Astrocyte (in vitro differentiated cells and primary cell): ENCODE measurements at regions not wholly inside any gene's neighbourhood (a gene's known extent, or its start where the extent isn't known, plus 50 kb on each side); places are given as distances from the start of the nearest gene placed in this dataset.

Experiments used
- DNase-seq: peaks from one replicate; pipeline ENCODE4 v3.0.0-alpha.2; 2010; ENCODE audit warnings: low read depth
- FAIRE-seq: peaks from 2 replicates; lab custom pipeline; 2011; peaks lifted over from hg19 to GRCh38; lab: Jason Lieb, UNC
- H2AFZ ChIP-seq: 2 replicates; pipeline ENCODE4 v1.6.0; 2012; ENCODE audit warnings: low read depth, low read length, inconsistent platforms
- H3K27ac ChIP-seq: 2 replicates; pipeline ENCODE4 v1.5.1; 2011; ENCODE audit warnings: low read depth, low read length, inconsistent platforms
- H3K27me3 ChIP-seq: 2 replicates; pipeline ENCODE4 v1.6.0; 2011; ENCODE audit warnings: low read length, inconsistent platforms; ENCODE audit not compliant: insufficient read depth
- H3K36me3 ChIP-seq: 2 replicates; pipeline ENCODE4 v1.5.1; 2011; ENCODE audit warnings: low read length, inconsistent platforms; ENCODE audit not compliant: insufficient read depth
- H3K4me1 ChIP-seq: 2 replicates; pipeline ENCODE4 v1.5.1; 2011; ENCODE audit warnings: low read length, inconsistent platforms; ENCODE audit not compliant: insufficient read depth
- H3K4me2 ChIP-seq: 2 replicates; pipeline ENCODE4 v1.6.0; 2012; ENCODE audit warnings: low read length, inconsistent platforms
- H3K4me3 ChIP-seq: 2 replicates; pipeline ENCODE4 v1.5.1; 2011; ENCODE audit warnings: low read depth, mild to moderate bottlenecking, low read length, inconsistent platforms; ENCODE audit not compliant: insufficient read depth
- H3K79me2 ChIP-seq: 2 replicates; pipeline ENCODE4 v1.6.0; 2012; ENCODE audit warnings: mild to moderate bottlenecking, low read length, inconsistent platforms; ENCODE audit not compliant: insufficient read depth
- H3K9ac ChIP-seq: 2 replicates; pipeline ENCODE4 v1.6.0; 2012; ENCODE audit warnings: mild to moderate bottlenecking, low read length, inconsistent platforms
- H3K9me3 ChIP-seq: 2 replicates; pipeline ENCODE4 v1.5.1; 2012; ENCODE audit warnings: low read depth, mild to moderate bottlenecking, low read length, inconsistent platforms; ENCODE audit not compliant: insufficient read depth
- H4K20me1 ChIP-seq: 2 replicates; pipeline ENCODE4 v1.6.0; 2012; ENCODE audit warnings: low read length, inconsistent platforms; ENCODE audit not compliant: insufficient read depth
- H3K27ac Mint-ChIP-seq: one replicate; pipeline ENCODE4 v1.8.0; 2021; ENCODE audit warnings: mild to moderate bottlenecking, mixed read lengths; ENCODE audit not compliant: unreplicated experiment
- H3K27me3 Mint-ChIP-seq: one replicate; pipeline ENCODE4 v1.8.0; 2021; ENCODE audit warnings: low read depth, mixed read lengths; ENCODE audit not compliant: unreplicated experiment
- H3K36me3 Mint-ChIP-seq: one replicate; pipeline ENCODE4 v1.8.0; 2021; ENCODE audit warnings: low read depth, mixed read lengths; ENCODE audit not compliant: unreplicated experiment
- H3K4me1 Mint-ChIP-seq: one replicate; pipeline ENCODE4 v1.8.0; 2021; ENCODE audit warnings: low read depth, mixed read lengths; ENCODE audit not compliant: unreplicated experiment
- H3K4me3 Mint-ChIP-seq: one replicate; pipeline ENCODE4 v1.8.0; 2021; ENCODE audit warnings: mild to moderate bottlenecking, moderate library complexity, mixed read lengths; ENCODE audit not compliant: unreplicated experiment
- H3K9me3 Mint-ChIP-seq: one replicate; pipeline ENCODE4 v1.8.0; 2021; ENCODE audit warnings: mild to moderate bottlenecking, mixed read lengths; ENCODE audit not compliant: unreplicated experiment
- EZH2 ChIP-seq: IDR thresholded peaks from 2 replicates; pipeline ENCODE4 v1.6.1; 2012; ENCODE audit warnings: mild to moderate bottlenecking, low read length, inconsistent platforms; ENCODE audit not compliant: insufficient read depth
- TF ChIP-seq, protein P1 (sequence below): IDR thresholded peaks from 2 replicates; pipeline ENCODE4 v1.5.1; 2011; ENCODE audit warnings: low read depth, mild to moderate bottlenecking, inconsistent platforms, low read length, moderate library complexity; ENCODE audit not compliant: insufficient read depth

DNA sequence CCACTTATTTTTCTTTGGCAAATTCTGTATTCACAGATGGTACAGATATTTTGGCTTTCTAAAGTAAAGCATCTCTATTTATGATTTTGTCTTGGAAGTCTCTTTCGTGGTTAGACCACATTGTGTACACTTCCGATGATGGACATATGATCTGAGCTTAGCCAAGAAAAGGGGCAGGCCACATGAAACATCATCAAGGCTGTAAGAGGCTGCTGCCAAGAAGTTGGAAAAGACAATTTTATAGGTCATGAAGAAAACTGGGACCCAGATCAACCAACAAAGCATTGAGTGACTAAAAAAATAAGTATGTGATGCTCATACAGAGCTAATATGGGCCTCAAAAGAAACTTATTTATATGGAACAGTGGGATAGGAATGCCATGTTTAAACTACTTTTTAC lies 266.4 kb downstream of the HAO1 start:
- Histone ChIP-seq H3K27ac (no peak overlapping the region), H3K4me3 (no peak overlapping the region), H3K36me3 (no peaks in the 10 kb centered on the region), H3K27me3 (peaks cover 3% of the 10 kb centered on the region), H3K9me3 (no peaks in the 10 kb centered on the region), H3K4me1 (no peaks in the 10 kb centered on the region), H3K9ac (no peak overlapping the region), H3K4me2 (no peak overlapping the region), H4K20me1 (no peaks in the 10 kb centered on the region), H3K79me2 (no peaks in the 10 kb centered on the region), H2AFZ (no peak overlapping the region)
- H3K36me3 Mint-ChIP-seq, result no peaks in the 10 kb centered on the region
- FAIRE-seq (no peak), DNase-seq (peak; percentile 88)
- no peak overlapping the region for H3K4me3 Mint-ChIP-seq
- H3K27ac Mint-ChIP-seq, result no peak overlapping the region
- no peaks in the 10 kb centered on the region for H3K27me3 Mint-ChIP-seq
- no peaks in the 10 kb centered on the region for H3K9me3 Mint-ChIP-seq
- TF ChIP-seq, protein P1, sequence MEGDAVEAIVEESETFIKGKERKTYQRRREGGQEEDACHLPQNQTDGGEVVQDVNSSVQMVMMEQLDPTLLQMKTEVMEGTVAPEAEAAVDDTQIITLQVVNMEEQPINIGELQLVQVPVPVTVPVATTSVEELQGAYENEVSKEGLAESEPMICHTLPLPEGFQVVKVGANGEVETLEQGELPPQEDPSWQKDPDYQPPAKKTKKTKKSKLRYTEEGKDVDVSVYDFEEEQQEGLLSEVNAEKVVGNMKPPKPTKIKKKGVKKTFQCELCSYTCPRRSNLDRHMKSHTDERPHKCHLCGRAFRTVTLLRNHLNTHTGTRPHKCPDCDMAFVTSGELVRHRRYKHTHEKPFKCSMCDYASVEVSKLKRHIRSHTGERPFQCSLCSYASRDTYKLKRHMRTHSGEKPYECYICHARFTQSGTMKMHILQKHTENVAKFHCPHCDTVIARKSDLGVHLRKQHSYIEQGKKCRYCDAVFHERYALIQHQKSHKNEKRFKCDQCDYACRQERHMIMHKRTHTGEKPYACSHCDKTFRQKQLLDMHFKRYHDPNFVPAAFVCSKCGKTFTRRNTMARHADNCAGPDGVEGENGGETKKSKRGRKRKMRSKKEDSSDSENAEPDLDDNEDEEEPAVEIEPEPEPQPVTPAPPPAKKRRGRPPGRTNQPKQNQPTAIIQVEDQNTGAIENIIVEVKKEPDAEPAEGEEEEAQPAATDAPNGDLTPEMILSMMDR, result no peak
- TF ChIP-seq EZH2, result no peak
- peaks cover 10% of the 10 kb centered on the region for H3K4me1 Mint-ChIP-seq

- Histone ChIP-seq H3K9ac (no peak overlapping the region), H3K27ac (no peak overlapping the region), H3K36me3 (no peaks in the 10 kb centered on the region), H3K9me3 (no peaks in the 10 kb centered on the region), H3K4me2 (no peak overlapping the region), H3K4me3 (no peak overlapping the region), H4K20me1 (no peaks in the 10 kb centered on the region), H2AFZ (no peak overlapping the region), H3K79me2 (no peaks in the 10 kb centered on the region), H3K4me1 (no peaks in the 10 kb centered on the region), H3K27me3 (no peaks in the 10 kb centered on the region)
- Mint-ChIP-seq H3K27ac (no peak overlapping the region), H3K4me3 (no peak overlapping the region), H3K27me3 (no peaks in the 10 kb centered on the region), H3K36me3 (no peaks in the 10 kb centered on the region), H3K4me1 (peaks cover 3% of the 10 kb centered on the region), H3K9me3 (no peaks in the 10 kb centered on the region)
- TF ChIP-seq, protein P1, result no peak
- no peak for TF ChIP-seq EZH2
- FAIRE-seq (no peak), DNase-seq (no peak)
Observed at GRCh38 chr20:7682916-7683315, 257.3 kb downstream of the HAO1 start.

GRCh38 chr20:7687065-7687464 lies 253.2 kb downstream of the HAO1 start:
- no peak overlapping the region for H3K27ac ChIP-seq
- no peak overlapping the region for H3K4me2 ChIP-seq
- no peaks in the 10 kb centered on the region for H3K79me2 ChIP-seq
- H3K27me3 ChIP-seq, result peaks cover 3% of the 10 kb centered on the region
- no peak overlapping the region for H3K4me3 ChIP-seq
- Mint-ChIP-seq H3K4me3 (no peak overlapping the region), H3K27me3 (no peaks in the 10 kb centered on the region), H3K9me3 (no peaks in the 10 kb centered on the region), H3K36me3 (no peaks in the 10 kb centered on the region), H3K27ac (no peak overlapping the region), H3K4me1 (peaks cover 21% of the 10 kb centered on the region)
- H3K9ac ChIP-seq, result no peak overlapping the region
- H2AFZ ChIP-seq, result no peak overlapping the region
- FAIRE-seq, result no peak
- H4K20me1 ChIP-seq, result no peaks in the 10 kb centered on the region
- peaks cover 6% of the 10 kb centered on the region for H3K4me1 ChIP-seq
- no peaks in the 10 kb centered on the region for H3K9me3 ChIP-seq
- no peak for DNase-seq
- no peaks in the 10 kb centered on the region for H3K36me3 ChIP-seq
- no peak for TF ChIP-seq EZH2
- TF ChIP-seq, protein P1, result no peak
